GM12892 (cell line): ENCODE measurements at regions not wholly inside any gene's neighbourhood (a gene's known extent, or its start where the extent isn't known, plus 50 kb on each side); places are given as distances from the start of the nearest gene placed in this dataset.

ENCODE experiments used
- POLR2A ChIP-seq: IDR thresholded peaks from 2 replicates; pipeline ENCODE4 v1.6.1; 2011; ENCODE audit warnings: low read depth, low read length, control low read depth
- POLR2AphosphoS5 ChIP-seq: IDR thresholded peaks from 2 replicates; pipeline ENCODE4 v1.6.1; 2011; ENCODE audit warnings: low read depth, low read length, control low read depth
- TAF1 ChIP-seq: IDR thresholded peaks from 2 replicates; pipeline ENCODE4 v1.6.1; 2011; ENCODE audit warnings: low read depth, mild to moderate bottlenecking, control low read depth, low read length, borderline replicate concordance

- TF ChIP-seq POLR2A (no peak), POLR2AphosphoS5 (no peak), TAF1 (no peak)
Observed at GRCh38 chr13:47415048-47415447, 518.2 kb upstream of the HTR2A start.
